Fibroblast of peridontal ligament (primary cell): ENCODE measurements at regions not wholly inside any gene's neighbourhood (a gene's known extent, or its start where the extent isn't known, plus 50 kb on each side); places are given as distances from the start of the nearest gene placed in this dataset.

Source experiments
- DNase-seq: peaks from one replicate; pipeline ENCODE4 v3.0.0-alpha.2; 2010; ENCODE audit errors: extremely low read depth

DNA sequence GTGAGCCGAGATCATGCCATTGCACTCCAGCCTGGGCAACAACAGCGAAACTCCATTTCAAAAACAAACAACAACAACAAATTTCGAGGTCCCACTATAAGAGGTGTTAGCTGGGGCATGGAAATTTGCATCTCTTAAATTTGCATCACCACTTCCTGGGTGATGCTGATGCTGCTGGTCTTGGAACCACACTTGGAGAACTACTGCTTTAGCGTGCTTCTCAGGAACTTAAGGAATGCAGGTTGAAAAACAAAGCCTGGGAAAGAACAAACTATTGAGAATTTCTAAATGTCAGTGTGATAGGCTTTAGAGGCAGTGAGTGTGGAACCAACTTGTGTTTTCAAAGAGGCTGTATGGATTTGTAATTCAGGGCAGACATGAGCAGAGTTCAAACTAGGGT is 858.4 kb upstream of the ARPP21 start:
- no peak for DNase-seq

DNA sequence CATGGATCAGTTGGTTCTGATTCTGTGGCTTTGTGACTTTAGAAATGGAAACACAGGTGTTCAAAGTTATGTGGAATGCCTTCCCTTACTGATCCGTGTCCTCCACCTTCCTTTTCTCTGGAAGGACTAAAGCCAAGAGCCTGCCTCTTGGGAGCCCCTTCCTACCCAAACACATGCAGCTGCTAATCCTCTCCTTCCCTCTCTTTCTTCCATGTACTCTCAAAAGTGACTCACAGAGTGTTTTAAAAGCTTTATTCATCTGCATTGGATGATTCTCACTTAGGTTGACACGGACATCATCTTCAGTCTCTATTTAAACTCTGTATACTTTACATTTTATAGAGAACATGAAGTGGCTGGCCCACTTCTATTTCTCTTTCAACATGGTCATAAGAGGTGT is 856.5 kb upstream of the ARPP21 start:
- no peak for DNase-seq

- no peak for DNase-seq
These were observed 855.4 kb upstream of the ARPP21 start for GRCh38 chr3:34783876-34784275.

DNA sequence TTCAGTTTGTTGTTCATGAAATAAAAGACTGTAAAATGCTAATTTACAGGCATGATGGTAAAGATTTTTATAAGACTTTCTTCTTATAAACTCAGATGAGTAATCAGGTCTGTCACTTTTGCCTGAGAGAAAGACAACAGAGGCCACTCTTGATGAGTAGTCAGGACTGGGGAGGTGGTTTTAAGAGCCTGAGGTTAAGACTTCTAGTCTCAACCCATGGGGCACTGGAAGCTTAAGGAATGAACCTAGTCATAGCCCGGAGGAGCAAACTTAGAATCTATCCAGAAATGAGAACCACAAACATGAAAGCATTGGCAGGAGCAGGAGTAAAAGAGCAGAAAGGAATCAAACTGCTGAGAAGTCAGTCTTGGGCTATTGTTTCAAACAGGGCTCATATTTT is 846.3 kb upstream of the ARPP21 start:
- DNase-seq: no peak

- no peak for DNase-seq
These were observed 831.7 kb upstream of the ARPP21 start for GRCh38 chr3:34807611-34808010.

- no peak for DNase-seq
These were observed 831.0 kb upstream of the ARPP21 start for GRCh38 chr3:34808287-34808686.

DNA sequence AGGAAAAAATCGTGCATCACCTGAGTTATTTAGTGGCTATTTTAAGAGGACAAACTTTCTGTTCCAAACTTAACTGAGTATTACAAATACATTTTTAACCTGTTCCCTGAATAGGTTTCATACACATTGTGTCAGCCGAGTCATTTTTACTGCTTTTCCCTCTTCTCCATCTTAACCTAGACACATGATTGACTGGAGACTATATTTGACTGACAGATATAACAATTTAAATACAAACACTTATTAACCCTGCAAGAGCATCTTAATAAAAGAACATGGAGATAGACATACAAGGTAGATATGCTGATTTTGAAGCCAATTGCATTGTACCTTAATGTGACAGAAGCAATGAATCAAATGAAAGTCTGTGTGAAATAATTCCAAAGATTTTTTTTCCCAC is 810.5 kb upstream of the ARPP21 start:
- no peak for DNase-seq

DNA sequence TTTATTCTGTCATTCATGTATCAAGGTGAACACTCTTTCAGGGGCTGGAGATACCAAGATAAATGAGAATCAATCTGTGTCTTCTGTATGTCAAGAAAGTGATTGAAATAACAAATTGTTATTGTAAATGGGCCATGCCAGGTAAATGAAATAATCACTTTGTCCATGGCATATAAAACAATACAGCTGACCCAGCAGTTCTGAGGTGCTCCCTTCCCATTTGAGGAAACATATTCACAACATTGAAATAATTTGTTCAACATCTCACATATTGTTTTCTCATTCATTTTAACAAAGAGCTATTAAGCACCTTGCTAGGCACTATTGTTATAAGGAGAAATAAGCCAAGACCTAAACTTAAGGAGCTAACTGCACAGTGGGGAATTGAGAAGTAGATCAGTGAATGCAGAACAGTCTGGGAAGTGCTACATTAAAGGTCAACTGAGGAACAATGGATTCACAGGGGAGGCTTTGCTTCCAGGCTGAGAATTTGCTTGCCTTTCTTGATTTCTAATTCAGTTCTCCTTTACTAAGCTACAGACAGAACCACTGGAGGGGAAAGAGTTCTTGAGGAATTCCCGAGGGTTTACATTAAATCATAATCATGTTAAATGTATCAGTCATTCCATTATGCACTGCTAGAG is 806.3 kb upstream of the ARPP21 start:
- no peak for DNase-seq

DNA sequence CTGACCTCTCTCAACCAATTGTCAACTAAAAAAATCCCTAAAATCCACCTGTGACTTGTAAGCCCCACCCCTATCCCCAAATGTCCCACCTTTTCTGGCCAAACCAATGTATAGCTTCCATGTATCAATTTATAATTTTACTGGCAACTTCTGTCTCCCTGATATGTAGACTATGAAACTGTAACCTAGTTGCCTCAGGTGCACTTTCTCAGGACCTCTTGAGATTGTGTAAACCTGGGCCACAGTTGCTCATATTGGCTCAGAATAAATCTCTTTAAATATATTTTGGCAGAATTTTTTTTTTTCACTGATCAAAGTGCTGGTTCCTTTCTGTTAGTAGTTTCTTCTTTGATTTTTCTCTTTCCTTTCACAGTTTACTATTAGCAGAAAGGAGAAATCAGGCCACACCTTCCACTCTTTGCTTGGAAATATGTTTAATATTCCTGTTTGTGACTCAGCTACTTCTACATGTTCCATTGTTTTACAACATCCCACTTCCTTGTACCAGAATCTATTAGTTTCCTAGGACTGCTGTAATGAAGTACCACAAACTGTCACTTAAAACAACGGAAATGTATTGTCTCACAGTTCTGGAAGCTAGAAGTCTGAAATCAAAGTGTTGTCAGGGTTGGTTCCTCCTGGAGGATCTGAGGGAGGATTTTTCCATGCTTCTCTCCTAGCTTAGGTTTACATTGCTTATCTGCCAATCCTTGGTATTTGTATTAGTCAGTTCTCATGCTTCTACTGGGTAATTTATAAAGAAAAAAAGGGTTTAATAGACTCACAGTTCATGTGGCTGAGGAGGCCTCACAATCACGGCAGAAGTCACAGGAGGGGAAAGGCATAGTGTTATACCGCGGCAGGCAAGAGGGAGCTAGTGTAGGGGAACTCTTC is 801.2 kb upstream of the ARPP21 start:
- DNase-seq: no peak

GRCh38 chr3:34842706-34843480 is 796.4 kb upstream of the ARPP21 start:
- no peak for DNase-seq

DNA sequence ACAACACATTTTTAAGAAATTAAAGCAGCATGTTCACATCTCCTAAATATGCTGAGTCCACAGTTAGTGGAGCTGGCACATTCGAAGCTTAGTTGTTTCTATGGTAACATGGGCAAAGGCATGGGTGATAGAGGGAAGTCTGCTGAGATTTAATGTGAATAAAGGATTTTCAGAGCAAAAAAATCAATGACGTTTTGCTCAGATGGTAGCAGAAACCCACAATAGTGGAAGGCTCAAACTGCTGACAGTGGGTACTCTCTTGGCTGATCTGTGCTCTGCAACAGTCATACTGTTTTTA is 795.1 kb upstream of the ARPP21 start:
- no peak for DNase-seq

GRCh38 chr3:34851137-34851536 is 788.2 kb upstream of the ARPP21 start:
- DNase-seq: no peak

DNA sequence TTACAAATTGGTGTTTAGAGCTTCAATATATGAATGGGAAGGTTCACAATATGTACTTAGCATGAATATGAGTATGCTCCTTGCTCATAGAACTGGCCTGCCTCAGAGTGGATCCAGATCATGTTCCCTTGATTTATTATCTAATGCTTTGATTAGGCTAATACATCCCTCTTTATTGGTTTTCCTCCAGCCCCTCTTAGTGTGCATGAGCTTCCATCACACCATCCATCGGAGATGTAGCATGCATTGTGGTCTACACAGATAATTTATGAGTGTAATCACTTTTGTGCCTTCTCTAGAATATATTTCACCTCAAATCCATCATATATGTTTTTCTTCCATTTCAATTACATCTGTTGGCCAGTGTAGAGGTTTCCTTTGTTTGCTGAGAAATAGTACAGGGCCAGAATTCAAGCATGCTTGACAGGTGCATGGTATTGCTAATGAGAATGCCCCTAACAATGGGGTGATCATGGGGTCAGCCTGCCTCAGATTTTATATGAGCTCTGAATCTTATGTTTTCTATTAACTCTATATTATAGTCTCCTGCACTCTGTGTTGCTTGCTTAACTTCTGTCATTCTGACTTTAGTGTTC is 786.4 kb upstream of the ARPP21 start:
- no peak for DNase-seq

- no peak for DNase-seq
These were observed 783.0 kb upstream of the ARPP21 start for GRCh38 chr3:34856081-34856947.

DNA sequence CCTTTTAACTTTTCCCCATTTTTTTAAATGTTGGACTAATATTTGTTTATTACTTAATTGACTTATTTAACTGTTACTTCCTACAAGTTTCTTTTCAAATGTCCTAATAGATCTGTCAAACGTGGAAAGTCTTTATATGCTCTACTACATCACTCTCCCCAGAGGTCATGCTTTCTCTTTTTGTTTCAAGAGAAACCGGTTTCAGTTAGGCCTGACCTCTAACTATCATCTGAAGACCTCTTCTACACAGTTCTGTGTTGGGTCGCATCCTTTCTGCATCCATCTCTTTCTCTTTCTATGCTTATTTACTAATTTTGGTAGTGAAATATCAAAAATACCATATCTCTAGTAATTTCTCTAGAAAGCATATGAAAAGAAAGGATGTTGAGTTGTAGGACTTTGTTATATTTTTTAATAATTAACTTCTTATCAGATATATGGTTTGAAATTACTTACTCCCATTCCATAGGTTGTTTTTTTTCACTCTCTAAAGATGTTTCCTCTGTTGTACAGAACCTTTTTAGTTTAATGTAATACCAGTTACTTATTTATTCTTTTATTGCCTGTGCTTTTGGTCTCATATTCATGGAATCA is 781.2 kb upstream of the ARPP21 start:
- no peak for DNase-seq

- no peak for DNase-seq
These were observed 779.6 kb upstream of the ARPP21 start for GRCh38 chr3:34859746-34860145.

DNA sequence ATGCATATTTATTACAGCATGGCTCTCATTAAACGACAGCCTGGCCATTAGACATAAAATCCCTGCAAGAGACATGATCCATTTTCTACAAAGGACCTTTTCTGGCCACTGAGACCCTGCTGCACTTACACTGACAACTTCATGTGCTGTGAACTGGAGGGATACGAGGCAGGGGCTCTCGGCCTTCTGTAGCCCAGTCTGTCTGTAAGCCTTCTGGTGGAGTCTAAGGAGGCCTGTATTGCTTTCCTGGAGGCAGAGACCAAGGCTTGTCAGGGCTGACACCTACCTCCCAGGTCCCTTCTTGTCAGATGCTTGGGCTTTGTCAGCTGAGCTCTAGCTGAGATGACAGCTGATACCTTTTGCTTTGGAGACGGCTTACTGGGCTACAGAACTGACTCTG is 776.9 kb upstream of the ARPP21 start:
- no peak for DNase-seq

DNA sequence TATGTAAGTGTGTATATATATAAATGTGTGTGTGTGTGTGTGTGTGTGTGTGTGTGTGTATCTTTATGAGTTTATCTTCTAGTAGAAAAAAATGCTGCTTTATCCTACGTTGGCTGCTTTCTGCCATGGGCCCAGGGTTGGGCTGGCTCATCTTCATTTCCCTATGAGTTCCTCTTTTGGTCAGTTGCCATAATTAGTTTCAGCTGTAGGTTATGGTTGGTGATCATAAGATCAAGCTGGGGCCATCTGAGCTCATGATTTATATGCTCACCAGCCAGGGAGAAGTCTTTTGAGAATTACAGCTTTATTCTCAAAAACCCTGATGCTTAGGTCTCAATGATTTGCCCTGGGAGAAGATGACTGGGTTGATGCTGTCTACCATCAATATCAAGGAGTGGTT is 775.8 kb upstream of the ARPP21 start:
- no peak for DNase-seq

DNA sequence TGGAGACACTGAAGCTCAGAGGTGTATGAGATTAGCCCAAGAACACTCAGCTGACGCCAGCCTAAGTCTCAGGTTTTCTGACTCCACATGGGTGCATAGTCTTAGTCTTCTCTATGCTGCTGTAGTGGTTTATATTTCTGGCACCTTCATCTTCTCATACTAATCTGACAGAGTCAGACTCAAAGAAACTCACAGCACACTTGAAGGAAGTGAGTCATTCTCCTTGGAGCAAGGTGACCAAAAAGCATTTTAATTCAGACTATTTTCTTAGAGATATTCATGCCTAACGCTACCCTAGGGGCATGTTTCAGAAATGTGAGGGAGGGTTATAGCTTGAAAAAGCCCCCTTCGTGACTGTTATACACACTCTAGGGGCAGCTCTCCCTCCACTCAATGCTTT is 775.3 kb upstream of the ARPP21 start:
- DNase-seq: no peak

DNA sequence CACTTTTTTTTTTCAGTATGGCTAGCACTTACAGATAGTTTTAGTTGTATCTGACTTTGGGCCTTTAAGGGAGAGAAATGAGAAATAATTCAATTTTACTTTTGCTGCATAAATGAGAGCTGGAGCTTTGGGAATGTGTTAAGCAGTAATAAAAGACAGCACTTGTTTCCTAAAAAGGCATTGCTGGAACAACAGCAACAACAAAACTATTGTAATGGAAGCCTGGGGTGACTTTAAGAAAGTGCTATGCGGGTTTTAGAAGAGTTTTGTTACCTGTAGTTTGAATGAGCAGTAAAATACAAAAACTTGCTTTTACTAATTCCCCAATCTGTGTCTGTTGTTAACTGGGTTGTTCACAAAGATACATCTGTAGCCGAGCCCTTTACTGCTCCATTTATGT is 774.0 kb upstream of the ARPP21 start:
- DNase-seq: no peak

GRCh38 chr3:34868935-34869334 is 770.4 kb upstream of the ARPP21 start:
- DNase-seq: no peak
